ENCODE measurements at regions not wholly inside any gene's neighbourhood (a gene's known extent, or its start where the extent isn't known, plus 50 kb on each side); places are given as distances from the start of the nearest gene placed in this dataset.

DNA sequence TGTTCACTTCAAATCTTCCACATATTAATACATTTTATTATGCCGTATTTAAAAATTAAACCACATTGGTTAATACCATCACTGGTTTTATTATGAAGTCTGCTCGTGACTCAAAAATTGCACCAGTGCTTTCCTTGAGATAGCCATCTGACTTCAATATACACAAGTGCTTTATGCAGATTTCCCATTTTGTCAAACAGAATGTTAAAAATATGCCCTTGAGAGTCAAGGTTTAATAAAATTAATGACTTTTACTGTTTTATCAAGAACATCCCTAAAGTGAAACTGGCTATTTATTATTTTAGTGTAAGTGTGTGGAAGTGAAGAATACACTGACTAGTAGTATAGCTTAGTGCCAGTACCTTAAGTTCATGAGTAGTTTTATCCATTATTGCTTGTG lies 139.3 kb upstream of the SOX2 start:
- TF ChIP-seq, protein P1, sequence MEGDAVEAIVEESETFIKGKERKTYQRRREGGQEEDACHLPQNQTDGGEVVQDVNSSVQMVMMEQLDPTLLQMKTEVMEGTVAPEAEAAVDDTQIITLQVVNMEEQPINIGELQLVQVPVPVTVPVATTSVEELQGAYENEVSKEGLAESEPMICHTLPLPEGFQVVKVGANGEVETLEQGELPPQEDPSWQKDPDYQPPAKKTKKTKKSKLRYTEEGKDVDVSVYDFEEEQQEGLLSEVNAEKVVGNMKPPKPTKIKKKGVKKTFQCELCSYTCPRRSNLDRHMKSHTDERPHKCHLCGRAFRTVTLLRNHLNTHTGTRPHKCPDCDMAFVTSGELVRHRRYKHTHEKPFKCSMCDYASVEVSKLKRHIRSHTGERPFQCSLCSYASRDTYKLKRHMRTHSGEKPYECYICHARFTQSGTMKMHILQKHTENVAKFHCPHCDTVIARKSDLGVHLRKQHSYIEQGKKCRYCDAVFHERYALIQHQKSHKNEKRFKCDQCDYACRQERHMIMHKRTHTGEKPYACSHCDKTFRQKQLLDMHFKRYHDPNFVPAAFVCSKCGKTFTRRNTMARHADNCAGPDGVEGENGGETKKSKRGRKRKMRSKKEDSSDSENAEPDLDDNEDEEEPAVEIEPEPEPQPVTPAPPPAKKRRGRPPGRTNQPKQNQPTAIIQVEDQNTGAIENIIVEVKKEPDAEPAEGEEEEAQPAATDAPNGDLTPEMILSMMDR (IDR thresholded peaks at IDR 0.05; ENCODE audit: borderline replicate concordance, extremely low read depth, low read length, poor library complexity, severe bottlenecking) = no peak
- no peak for TF ChIP-seq EZH2 (IDR thresholded peaks at IDR 0.05; ENCODE audit: borderline replicate concordance, low read depth, low read length, severe bottlenecking)
